Gastrocnemius medialis (tissue), 4 donors: ENCODE measurements at regions not wholly inside any gene's neighbourhood (a gene's known extent, or its start where the extent isn't known, plus 50 kb on each side); places are given as distances from the start of the nearest gene placed in this dataset.

Experiments used
- ATAC-seq, 2 donors: fragments of 150-250 bp; one replicate each; pipeline ENCODE4 v1.9.1; 2016
- DNase-seq, 2 donors: peaks; one replicate each; pipeline ENCODE4 v3.0.0-alpha.2; 2019
- H3K27ac ChIP-seq, 4 donors: fragments of 200-600 bp; sonication (generic); 1 replicate in 1 of 4; 2 replicates in 3 of 4; pipeline ENCODE4 v1.5.1; 2016 to 2018; ENCODE audit warnings: mild to moderate bottlenecking in 2 of 4, moderate library complexity in 1 of 4
- H3K27me3 ChIP-seq, 3 donors: fragments of 200-600 bp; sonication (generic) in 2 of 3; 1 replicate in 1 of 3; 2 replicates in 2 of 3; pipeline versions ENCODE4 v1.5.1 to v1.6.0; 2016 to 2019; ENCODE audit warnings: mild to moderate bottlenecking in 1 of 3, moderate library complexity in 1 of 3
- H3K36me3 ChIP-seq, 2 donors: fragments of 200-600 bp; sonication (generic) in 1 of 2; one replicate each; pipeline ENCODE4 v1.5.1; 2017 to 2018
- H3K4me1 ChIP-seq, 2 donors: fragments of 200-600 bp; sonication (generic) in 1 of 2; one replicate each; pipeline ENCODE4 v1.5.1; 2016 to 2017; ENCODE audit warnings: mild to moderate bottlenecking in 2 of 2
- H3K4me3 ChIP-seq, 4 donors: fragments of 200-600 bp; sonication (generic) in 3 of 4; 1 replicate in 1 of 4; 2 replicates in 3 of 4; pipeline ENCODE4 v1.5.1; 2016 to 2019; ENCODE audit warnings: mild to moderate bottlenecking in 2 of 4
- H3K9me3 ChIP-seq, 3 donors: fragments of 200-600 bp; sonication (generic) in 2 of 3; 1 replicate in 1 of 3; 2 replicates in 2 of 3; pipeline ENCODE4 v1.5.1; 2016 to 2019
- POLR2A ChIP-seq, 2 donors: fragments of 450-650 bp; IDR thresholded peaks; one replicate each; pipeline ENCODE4 v1.6.1; 2017; ENCODE audit warnings: antibody characterized with exemption in 2 of 2, mild to moderate bottlenecking in 2 of 2, moderate library complexity in 2 of 2
- in situ Hi-C, 4 donors: fragments of 200-750 bp; cut with MboI; loops; one replicate each; pipeline versions ENCODE4 v1.15.0 to v1.8.0; 2017; ENCODE audit warnings: low sequenced_read_pairs in 4 of 4
- intact Hi-C: fragments of 100-400 bp; cut with DNase I; formaldehyde crosslinking; loops from one replicate; pipeline ENCODE4 v1.15.1; 2023; ENCODE audit warnings: low total_unique reads
- TF ChIP-seq, protein P1 (sequence below), 5 experiments: fragments of 450-650 bp in 3 of 5; fragments of 200-600 bp in 2 of 5; sonication (generic) in 2 of 5; IDR thresholded peaks in 4 of 5; conservative IDR thresholded peaks in 1 of 5; 1 replicate in 4 of 5; 2 replicates in 1 of 5; pipeline ENCODE4 v1.5.1; 2016 to 2019; ENCODE audit warnings: antibody characterized with exemption in 5 of 5, mild to moderate bottlenecking in 3 of 5, moderate library complexity in 3 of 5

DNA sequence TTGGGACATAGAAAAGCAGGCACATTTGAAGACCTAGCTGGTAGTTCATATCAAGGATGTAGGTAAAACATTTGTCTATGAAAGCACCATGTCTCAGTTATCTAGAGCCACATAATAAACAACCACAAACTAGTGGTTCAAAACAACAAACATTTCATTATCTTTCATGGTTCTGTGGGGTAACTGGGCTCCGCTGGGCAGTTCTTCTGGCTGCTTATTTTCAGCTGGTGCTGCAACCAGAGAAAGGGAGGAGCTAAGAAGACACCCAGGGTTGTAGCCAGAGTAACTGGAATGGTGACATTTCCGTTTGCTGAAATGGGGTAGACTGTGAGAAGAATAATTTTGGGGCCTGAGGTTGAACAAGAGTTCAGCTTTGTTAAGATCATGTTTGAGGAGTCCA lies 145.7 kb upstream of the SULF2 start:
- no peaks in the 10 kb centered on the region for H3K4me1 ChIP-seq
- H3K36me3 ChIP-seq = no peaks in the 10 kb centered on the region
- ATAC-seq (no peak), DNase-seq (no peak)
- TF ChIP-seq POLR2A (IDR thresholded peaks at IDR 0.05) = no peak
- TF ChIP-seq, protein P1, sequence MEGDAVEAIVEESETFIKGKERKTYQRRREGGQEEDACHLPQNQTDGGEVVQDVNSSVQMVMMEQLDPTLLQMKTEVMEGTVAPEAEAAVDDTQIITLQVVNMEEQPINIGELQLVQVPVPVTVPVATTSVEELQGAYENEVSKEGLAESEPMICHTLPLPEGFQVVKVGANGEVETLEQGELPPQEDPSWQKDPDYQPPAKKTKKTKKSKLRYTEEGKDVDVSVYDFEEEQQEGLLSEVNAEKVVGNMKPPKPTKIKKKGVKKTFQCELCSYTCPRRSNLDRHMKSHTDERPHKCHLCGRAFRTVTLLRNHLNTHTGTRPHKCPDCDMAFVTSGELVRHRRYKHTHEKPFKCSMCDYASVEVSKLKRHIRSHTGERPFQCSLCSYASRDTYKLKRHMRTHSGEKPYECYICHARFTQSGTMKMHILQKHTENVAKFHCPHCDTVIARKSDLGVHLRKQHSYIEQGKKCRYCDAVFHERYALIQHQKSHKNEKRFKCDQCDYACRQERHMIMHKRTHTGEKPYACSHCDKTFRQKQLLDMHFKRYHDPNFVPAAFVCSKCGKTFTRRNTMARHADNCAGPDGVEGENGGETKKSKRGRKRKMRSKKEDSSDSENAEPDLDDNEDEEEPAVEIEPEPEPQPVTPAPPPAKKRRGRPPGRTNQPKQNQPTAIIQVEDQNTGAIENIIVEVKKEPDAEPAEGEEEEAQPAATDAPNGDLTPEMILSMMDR (IDR thresholded peaks at IDR 0.05 in 4 of 5, conservative IDR thresholded peaks at IDR 0.05 in 1 of 5) = no peak
- no peaks in the 10 kb centered on the region for H3K27me3 ChIP-seq
- no peak overlapping the region for H3K4me3 ChIP-seq
- intact Hi-C loops = no loop called here
- no peak overlapping the region for H3K27ac ChIP-seq
- in situ Hi-C loops = no loop called here
- no peaks in the 10 kb centered on the region for H3K9me3 ChIP-seq

DNA sequence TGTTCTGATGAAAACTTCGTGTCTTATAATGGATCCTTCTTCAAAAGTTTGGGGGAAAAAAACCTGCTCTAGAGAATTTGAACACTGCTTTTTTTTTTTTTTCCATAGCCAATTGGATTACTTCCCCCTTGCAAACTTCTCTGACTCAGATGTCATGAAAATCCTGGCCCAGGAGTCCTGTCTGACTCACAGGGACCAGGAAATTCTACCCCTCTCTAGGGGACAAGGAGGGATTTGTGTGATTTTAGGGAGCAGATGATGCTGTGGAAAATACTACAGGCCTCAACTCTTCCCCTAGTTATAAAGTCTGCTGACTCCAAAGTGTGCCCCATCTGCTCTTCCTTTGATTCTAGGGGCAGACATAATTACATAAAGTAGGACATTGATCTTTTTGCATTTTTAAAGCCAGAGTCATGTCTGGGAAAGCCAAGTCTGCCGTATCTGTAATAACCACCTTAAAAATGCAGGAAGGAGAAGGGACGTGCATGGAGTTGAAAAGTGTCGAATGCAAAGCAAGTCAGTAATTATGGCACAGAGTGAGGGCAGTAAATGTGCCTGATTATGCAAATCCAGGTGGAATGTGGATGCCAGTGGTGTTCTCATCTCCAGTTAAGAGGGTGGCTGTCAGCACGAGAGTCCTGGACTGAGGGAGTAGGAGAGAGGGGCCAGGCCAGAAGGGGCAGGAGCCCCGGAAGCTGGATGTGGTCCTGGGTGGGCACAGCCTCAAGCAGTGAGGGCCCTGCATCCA lies 144.3 kb upstream of the SULF2 start:
- H3K4me1 ChIP-seq = no peaks in the 10 kb centered on the region
- in situ Hi-C loops (no loop called here), intact Hi-C loops (no loop called here)
- H3K36me3 ChIP-seq = no peaks in the 10 kb centered on the region
- H3K27me3 ChIP-seq = no peaks in the 10 kb centered on the region
- no peak overlapping the region for H3K27ac ChIP-seq
- TF ChIP-seq POLR2A (IDR thresholded peaks at IDR 0.05) = no peak
- TF ChIP-seq, protein P1 (IDR thresholded peaks at IDR 0.05 in 4 of 5, conservative IDR thresholded peaks at IDR 0.05 in 1 of 5) = no peak
- ATAC-seq (no peak), DNase-seq (peak in 1 of 2 donors; percentile 20)
- no peaks in the 10 kb centered on the region for H3K9me3 ChIP-seq
- no peak overlapping the region for H3K4me3 ChIP-seq

- Histone ChIP-seq H3K27ac (no peak overlapping the region), H3K36me3 (no peaks in the 10 kb centered on the region), H3K4me1 (no peaks in the 10 kb centered on the region), H3K9me3 (no peaks in the 10 kb centered on the region), H3K4me3 (no peak overlapping the region), H3K27me3 (no peaks in the 10 kb centered on the region)
- intact Hi-C loops (no loop called here), in situ Hi-C loops (no loop called here)
- no peak for DNase-seq
- no peak for TF ChIP-seq POLR2A (IDR thresholded peaks at IDR 0.05)
- TF ChIP-seq, protein P1 (IDR thresholded peaks at IDR 0.05 in 4 of 5, conservative IDR thresholded peaks at IDR 0.05 in 1 of 5) = no peak
- ATAC-seq = no peak
These were observed 142.7 kb upstream of the SULF2 start for GRCh38 chr20:47927944-47928343.

DNA sequence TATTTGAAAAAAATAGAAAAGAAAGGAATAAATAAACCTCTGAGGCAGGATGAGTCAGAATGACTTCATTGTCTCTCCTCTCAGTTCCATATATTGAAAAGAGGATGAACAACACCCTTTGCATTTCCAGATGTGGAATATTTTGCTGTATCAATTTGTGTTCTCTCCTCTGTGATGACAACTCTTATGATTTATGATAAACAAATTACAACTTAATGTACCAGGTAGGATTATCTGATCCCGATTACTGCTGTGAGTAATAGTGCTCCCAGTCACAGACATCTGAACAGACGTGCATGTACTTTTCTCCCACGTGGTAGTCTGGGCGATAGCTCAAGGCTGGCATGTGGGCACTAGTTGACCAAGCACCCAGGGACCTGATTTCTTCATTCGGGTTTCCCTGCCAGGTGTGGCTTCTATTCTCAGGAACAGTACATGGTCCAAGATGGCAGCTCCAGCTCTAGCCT lies 142.1 kb upstream of the SULF2 start:
- intact Hi-C loops (no loop called here), in situ Hi-C loops (no loop called here)
- no peak overlapping the region for H3K4me3 ChIP-seq
- no peaks in the 10 kb centered on the region for H3K9me3 ChIP-seq
- H3K4me1 ChIP-seq = no peaks in the 10 kb centered on the region
- H3K27me3 ChIP-seq = peaks cover 0 to 1% (median 0%) of the 10 kb centered on the region in 3 donors
- H3K36me3 ChIP-seq = no peaks in the 10 kb centered on the region
- DNase-seq (peak in 1 of 2 donors; percentile 18), ATAC-seq (peak in 1 of 2 donors; percentile 45)
- TF ChIP-seq, protein P1 (IDR thresholded peaks at IDR 0.05 in 4 of 5, conservative IDR thresholded peaks at IDR 0.05 in 1 of 5) = no peak
- TF ChIP-seq POLR2A (IDR thresholded peaks at IDR 0.05) = no peak
- no peak overlapping the region for H3K27ac ChIP-seq
